BLaER1 (cell line): ENCODE measurements at regions not wholly inside any gene's neighbourhood (a gene's known extent, or its start where the extent isn't known, plus 50 kb on each side); places are given as distances from the start of the nearest gene placed in this dataset.

Experiments used
- H3K27ac ChIP-seq: shearing (Covaris generic); formaldehyde crosslinking; 2 replicates; pipeline ENCODE4 v1.8.1; 2022
- H3K27me3 ChIP-seq: shearing (Covaris generic); formaldehyde crosslinking; 2 replicates; pipeline ENCODE4 v1.8.1; 2022
- H3K36me3 ChIP-seq: shearing (Covaris generic); formaldehyde crosslinking; 2 replicates; pipeline ENCODE4 v1.8.1; 2022
- H3K4me1 ChIP-seq: shearing (Covaris generic); formaldehyde crosslinking; 2 replicates; pipeline ENCODE4 v1.8.1; 2022
- H3K4me2 ChIP-seq: shearing (Covaris generic); formaldehyde crosslinking; 2 replicates; pipeline ENCODE4 v1.8.1; 2022
- H3K4me3 ChIP-seq: shearing (Covaris generic); formaldehyde crosslinking; 2 replicates; pipeline ENCODE4 v1.8.1; 2022
- H3K9ac ChIP-seq: shearing (Covaris generic); formaldehyde crosslinking; 2 replicates; pipeline ENCODE4 v1.8.1; 2022
- H3K9me3 ChIP-seq: shearing (Covaris generic); formaldehyde crosslinking; 2 replicates; pipeline ENCODE4 v1.8.1; 2022
- H4K20me1 ChIP-seq: shearing (Covaris generic); formaldehyde crosslinking; 2 replicates; pipeline ENCODE4 v1.8.1; 2022
- Cebpa-rat ChIP-seq: shearing (Covaris generic); IDR thresholded peaks from 2 replicates; pipeline ENCODE4 v1.8.1; 2022

- TF ChIP-seq Cebpa-rat = no peak
- no peaks in the 10 kb centered on the region for H3K36me3 ChIP-seq
Measured at GRCh38 chr10:65194126-65194525, 1672.9 kb downstream of the REEP3 start.

GRCh38 chr10:65194555-65194954 is 1673.4 kb downstream of the REEP3 start:
- Histone ChIP-seq H3K4me3 (no peak overlapping the region), H3K4me2 (no peak overlapping the region), H3K9me3 (no peaks in the 10 kb centered on the region), H3K27me3 (no peaks in the 10 kb centered on the region), H3K4me1 (no peaks in the 10 kb centered on the region), H3K9ac (no peak overlapping the region), H3K36me3 (no peaks in the 10 kb centered on the region), H4K20me1 (no peaks in the 10 kb centered on the region), H3K27ac (no peak overlapping the region)
- no peak for TF ChIP-seq Cebpa-rat

More at GRCh38 chr10:65194126-65194525, 1672.9 kb downstream of the REEP3 start:
- Histone ChIP-seq H4K20me1 (no peaks in the 10 kb centered on the region), H3K9me3 (no peaks in the 10 kb centered on the region), H3K4me2 (no peak overlapping the region), H3K27ac (no peak overlapping the region), H3K27me3 (no peaks in the 10 kb centered on the region), H3K4me3 (no peak overlapping the region), H3K4me1 (no peaks in the 10 kb centered on the region), H3K9ac (no peak overlapping the region)

- H3K4me1 ChIP-seq = no peaks in the 10 kb centered on the region
- no peaks in the 10 kb centered on the region for H3K36me3 ChIP-seq
- H3K4me2 ChIP-seq = no peak overlapping the region
- no peaks in the 10 kb centered on the region for H3K27me3 ChIP-seq
- H3K9ac ChIP-seq = no peak overlapping the region
- no peaks in the 10 kb centered on the region for H4K20me1 ChIP-seq
- H3K4me3 ChIP-seq = no peak overlapping the region
- TF ChIP-seq Cebpa-rat = no peak
- H3K9me3 ChIP-seq = no peaks in the 10 kb centered on the region
- H3K27ac ChIP-seq = no peak overlapping the region
Measured at GRCh38 chr10:65196111-65196510, 1674.9 kb downstream of the REEP3 start.

GRCh38 chr10:65197935-65198334 is 1676.7 kb downstream of the REEP3 start:
- no peak for TF ChIP-seq Cebpa-rat
- Histone ChIP-seq H3K9me3 (no peaks in the 10 kb centered on the region), H3K27ac (no peak overlapping the region), H3K4me1 (no peaks in the 10 kb centered on the region), H3K27me3 (no peaks in the 10 kb centered on the region), H3K4me2 (no peak overlapping the region), H4K20me1 (no peaks in the 10 kb centered on the region), H3K36me3 (no peaks in the 10 kb centered on the region), H3K4me3 (no peak overlapping the region), H3K9ac (no peak overlapping the region)

- H3K27ac ChIP-seq = no peak overlapping the region
- TF ChIP-seq Cebpa-rat = no peak
Measured at GRCh38 chr10:65201491-65201890, 1680.3 kb downstream of the REEP3 start.

GRCh38 chr10:65204999-65205398 is 1683.8 kb downstream of the REEP3 start:
- H3K27me3 ChIP-seq = no peaks in the 10 kb centered on the region
- H3K9me3 ChIP-seq = no peaks in the 10 kb centered on the region
- H3K4me3 ChIP-seq = no peak overlapping the region
- no peaks in the 10 kb centered on the region for H4K20me1 ChIP-seq
- TF ChIP-seq Cebpa-rat = no peak
- no peaks in the 10 kb centered on the region for H3K4me1 ChIP-seq
- H3K36me3 ChIP-seq = no peaks in the 10 kb centered on the region
- no peak overlapping the region for H3K9ac ChIP-seq
- H3K27ac ChIP-seq = no peak overlapping the region
- no peak overlapping the region for H3K4me2 ChIP-seq

More at GRCh38 chr10:65201491-65201890, 1680.3 kb downstream of the REEP3 start:
- H3K9ac ChIP-seq = no peak overlapping the region
- H3K4me3 ChIP-seq = no peak overlapping the region
- no peaks in the 10 kb centered on the region for H4K20me1 ChIP-seq
- no peaks in the 10 kb centered on the region for H3K9me3 ChIP-seq
- no peaks in the 10 kb centered on the region for H3K36me3 ChIP-seq
- no peaks in the 10 kb centered on the region for H3K4me1 ChIP-seq
- H3K27me3 ChIP-seq = no peaks in the 10 kb centered on the region
- H3K4me2 ChIP-seq = no peak overlapping the region

GRCh38 chr10:65213170-65213569 is 1692.0 kb downstream of the REEP3 start:
- Histone ChIP-seq H3K4me1 (no peaks in the 10 kb centered on the region), H3K4me2 (no peak overlapping the region), H3K27ac (no peak overlapping the region), H3K36me3 (no peaks in the 10 kb centered on the region), H3K4me3 (no peak overlapping the region), H3K27me3 (no peaks in the 10 kb centered on the region), H3K9ac (no peak overlapping the region), H3K9me3 (no peaks in the 10 kb centered on the region), H4K20me1 (no peaks in the 10 kb centered on the region)
- TF ChIP-seq Cebpa-rat = no peak

GRCh38 chr10:65219444-65219843 is 1698.2 kb downstream of the REEP3 start:
- Histone ChIP-seq H3K9me3 (no peaks in the 10 kb centered on the region), H3K4me1 (no peaks in the 10 kb centered on the region), H4K20me1 (no peaks in the 10 kb centered on the region), H3K4me2 (no peak overlapping the region), H3K9ac (no peak overlapping the region), H3K27ac (no peak overlapping the region), H3K36me3 (no peaks in the 10 kb centered on the region), H3K27me3 (no peaks in the 10 kb centered on the region), H3K4me3 (no peak overlapping the region)
- TF ChIP-seq Cebpa-rat = no peak

- H3K4me1 ChIP-seq = no peaks in the 10 kb centered on the region
Measured at GRCh38 chr10:65231148-65231547, 1694.7 kb upstream of the LRRTM3 start.

GRCh38 chr10:65234261-65234660 is 1691.6 kb upstream of the LRRTM3 start:
- H4K20me1 ChIP-seq = no peaks in the 10 kb centered on the region
- H3K4me1 ChIP-seq = no peaks in the 10 kb centered on the region
- H3K27me3 ChIP-seq = no peaks in the 10 kb centered on the region
- H3K9ac ChIP-seq = no peak overlapping the region
- H3K36me3 ChIP-seq = no peaks in the 10 kb centered on the region
- TF ChIP-seq Cebpa-rat = no peak
- H3K4me2 ChIP-seq = no peak overlapping the region
- no peak overlapping the region for H3K27ac ChIP-seq
- H3K4me3 ChIP-seq = no peak overlapping the region
- no peaks in the 10 kb centered on the region for H3K9me3 ChIP-seq

More at GRCh38 chr10:65231148-65231547, 1694.7 kb upstream of the LRRTM3 start:
- no peaks in the 10 kb centered on the region for H3K27me3 ChIP-seq
- TF ChIP-seq Cebpa-rat = no peak
- no peak overlapping the region for H3K27ac ChIP-seq
- H3K9me3 ChIP-seq = no peaks in the 10 kb centered on the region
- no peaks in the 10 kb centered on the region for H3K36me3 ChIP-seq
- no peak overlapping the region for H3K9ac ChIP-seq
- no peaks in the 10 kb centered on the region for H4K20me1 ChIP-seq
- no peak overlapping the region for H3K4me3 ChIP-seq
- no peak overlapping the region for H3K4me2 ChIP-seq

GRCh38 chr10:65235266-65235665 is 1690.6 kb upstream of the LRRTM3 start:
- Histone ChIP-seq H3K27ac (no peak overlapping the region), H3K4me3 (no peak overlapping the region), H3K4me1 (no peaks in the 10 kb centered on the region), H3K4me2 (no peak overlapping the region), H3K36me3 (no peaks in the 10 kb centered on the region), H3K9me3 (no peaks in the 10 kb centered on the region), H3K27me3 (no peaks in the 10 kb centered on the region), H4K20me1 (no peaks in the 10 kb centered on the region), H3K9ac (no peak overlapping the region)
- no peak for TF ChIP-seq Cebpa-rat
